ENCODE measurements at regions not wholly inside any gene's neighbourhood (a gene's known extent, or its start where the extent isn't known, plus 50 kb on each side); places are given as distances from the start of the nearest gene placed in this dataset.

- TF ChIP-seq CTCF (IDR thresholded peaks at IDR 0.05; ENCODE audit: borderline replicate concordance, extremely low read depth, low read length, poor library complexity, severe bottlenecking) (no peak), EZH2 (IDR thresholded peaks at IDR 0.05; ENCODE audit: borderline replicate concordance, low read depth, low read length, severe bottlenecking) (no peak)
Measured at GRCh38 chr1:218164111-218164929, 120.8 kb upstream of the RRP15 start.

Data from DND-41 (cell line).